ENCODE measurements at regions not wholly inside any gene's neighbourhood (a gene's known extent, or its start where the extent isn't known, plus 50 kb on each side); places are given as distances from the start of the nearest gene placed in this dataset.

GRCh38 chrX:35392232-35392631, 405.9 kb upstream of the MAGEB16 start:
- no peak for DNase-seq (ENCODE audit: low spot score)
- no peaks in the 10 kb centered on the region for H3K27me3 ChIP-seq (replicated peaks; ENCODE audit: insufficient read depth)
- 96% methylated on average over 2 of the region's 2 CpGs for WGBS
- H3K27ac ChIP-seq, result no peak overlapping the region
- H3K9me3 ChIP-seq, result no peaks in the 10 kb centered on the region
- intact Hi-C loops (cut with DNase I), result no loop called here
- TF ChIP-seq POLR2AphosphoS5 (IDR thresholded peaks at IDR 0.05) (no peak), CTCF (IDR thresholded peaks at IDR 0.05) (no peak), POLR2A (IDR thresholded peaks at IDR 0.05) (no peak)
- H3K36me3 ChIP-seq, result no peaks in the 10 kb centered on the region
- no peak overlapping the region for H3K4me3 ChIP-seq
- no peaks in the 10 kb centered on the region for H3K4me1 ChIP-seq (replicated peaks)

GRCh38 chrX:35406386-35406785, 391.8 kb upstream of the MAGEB16 start:
- Histone ChIP-seq H3K4me3 (no peak overlapping the region), H3K36me3 (no peaks in the 10 kb centered on the region), H3K27me3 (replicated peaks; ENCODE audit: insufficient read depth) (no peaks in the 10 kb centered on the region), H3K9me3 (no peaks in the 10 kb centered on the region), H3K27ac (no peak overlapping the region), H3K4me1 (replicated peaks) (no peaks in the 10 kb centered on the region)
- DNase-seq (ENCODE audit: low spot score), result no peak
- 98% methylated on average over 2 of the region's 2 CpGs for WGBS
- intact Hi-C loops (cut with DNase I), result no loop called here
- TF ChIP-seq POLR2A (IDR thresholded peaks at IDR 0.05) (no peak), CTCF (IDR thresholded peaks at IDR 0.05) (no peak), POLR2AphosphoS5 (IDR thresholded peaks at IDR 0.05) (no peak)

DNA sequence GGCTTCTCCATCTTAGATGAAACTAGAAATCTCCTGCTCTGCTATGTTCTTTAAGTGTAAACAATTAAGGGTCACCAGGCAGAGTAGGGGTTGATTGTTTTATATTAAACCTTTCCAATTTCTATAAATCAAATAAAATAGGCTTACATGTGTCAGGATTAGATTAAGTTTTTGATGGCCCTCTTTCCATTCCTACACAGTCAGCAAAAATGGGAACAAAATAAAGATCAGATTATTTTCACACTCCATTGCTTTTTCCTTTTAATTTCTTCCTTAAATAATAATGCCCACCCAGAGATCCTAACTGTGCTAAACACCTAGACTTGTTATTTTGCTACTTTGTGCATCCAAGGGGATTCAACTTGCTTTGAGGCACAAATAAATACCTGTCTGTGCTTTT, 381.4 kb upstream of the MAGEB16 start:
- no peak for TF ChIP-seq POLR2A (IDR thresholded peaks at IDR 0.05)
- TF ChIP-seq CTCF (IDR thresholded peaks at IDR 0.05), result no peak
- no peak for TF ChIP-seq POLR2AphosphoS5 (IDR thresholded peaks at IDR 0.05)
- Histone ChIP-seq H3K27ac (no peak overlapping the region), H3K4me1 (replicated peaks) (no peaks in the 10 kb centered on the region), H3K27me3 (replicated peaks; ENCODE audit: insufficient read depth) (no peaks in the 10 kb centered on the region), H3K4me3 (no peak overlapping the region), H3K9me3 (no peaks in the 10 kb centered on the region), H3K36me3 (no peaks in the 10 kb centered on the region)
- intact Hi-C loops (cut with DNase I), result no loop called here
- no peak for DNase-seq (ENCODE audit: low spot score)

DNA sequence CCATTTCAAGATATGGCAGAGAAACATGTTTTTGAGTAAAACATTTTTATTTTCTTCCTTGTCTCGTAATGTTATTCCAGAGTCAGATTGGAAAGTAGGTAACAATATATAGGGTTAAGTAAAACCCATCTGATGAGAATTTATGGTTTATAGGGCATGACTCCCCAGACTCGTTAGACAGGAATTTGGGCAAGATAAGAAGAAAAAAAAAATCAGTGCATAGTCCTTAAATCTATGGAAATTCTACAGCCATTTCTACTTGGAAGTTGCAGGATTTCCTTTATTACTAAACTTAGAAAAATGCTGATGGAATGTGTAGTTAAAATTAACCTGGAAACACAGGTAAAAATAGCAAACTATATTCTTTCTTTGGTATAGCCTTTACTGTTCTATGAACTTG, 366.1 kb upstream of the MAGEB16 start:
- Histone ChIP-seq H3K4me1 (replicated peaks) (no peaks in the 10 kb centered on the region), H3K27ac (no peak overlapping the region), H3K36me3 (no peaks in the 10 kb centered on the region), H3K27me3 (replicated peaks; ENCODE audit: insufficient read depth) (no peaks in the 10 kb centered on the region), H3K4me3 (no peak overlapping the region), H3K9me3 (no peaks in the 10 kb centered on the region)
- TF ChIP-seq CTCF (IDR thresholded peaks at IDR 0.05), result no peak
- no peak for TF ChIP-seq POLR2AphosphoS5 (IDR thresholded peaks at IDR 0.05)
- no peak for TF ChIP-seq POLR2A (IDR thresholded peaks at IDR 0.05)
- 27% methylated on average over 2 of the region's 2 CpGs for WGBS
- intact Hi-C loops (cut with DNase I), result no loop called here
- no peak for DNase-seq (ENCODE audit: low spot score)

GRCh38 chrX:35439034-35439660, 359.0 kb upstream of the MAGEB16 start:
- no peak overlapping the region for H3K27ac ChIP-seq
- no peak for TF ChIP-seq POLR2A (IDR thresholded peaks at IDR 0.05)
- TF ChIP-seq POLR2AphosphoS5 (IDR thresholded peaks at IDR 0.05), result no peak
- no peak for TF ChIP-seq CTCF (IDR thresholded peaks at IDR 0.05)
- intact Hi-C loops (cut with DNase I), result no loop called here

More at GRCh38 chrX:35439034-35439660, 359.0 kb upstream of the MAGEB16 start:
- WGBS, result 57% methylated on average over 3 of the region's 3 CpGs
- Histone ChIP-seq H3K36me3 (no peaks in the 10 kb centered on the region), H3K4me1 (replicated peaks) (no peaks in the 10 kb centered on the region), H3K9me3 (no peaks in the 10 kb centered on the region), H3K4me3 (no peak overlapping the region), H3K27me3 (replicated peaks; ENCODE audit: insufficient read depth) (no peaks in the 10 kb centered on the region)
- no peak for DNase-seq (ENCODE audit: low spot score)

Measured in prostate gland (tissue), 2 donors.